DMS 273 treated with DMSO at 0.1 percent for 48 hours (cell line): ENCODE measurements at regions not wholly inside any gene's neighbourhood (a gene's known extent, or its start where the extent isn't known, plus 50 kb on each side); places are given as distances from the start of the nearest gene placed in this dataset.

Source experiments
- DNase-seq: peaks from one replicate; lab custom pipeline; 2025; lab: John Stamatoyannopoulos, UW

GRCh38 chr5:128591598-128592455, 53.8 kb upstream of the FBN2 start:
- DNase-seq: no peak

GRCh38 chr5:128596071-128596470, 58.0 kb upstream of the FBN2 start:
- DNase-seq: no peak

- no peak for DNase-seq
Observed at GRCh38 chr5:128597156-128597555, 59.1 kb upstream of the FBN2 start.

GRCh38 chr5:128613128-128613527, 75.1 kb upstream of the FBN2 start:
- DNase-seq: no peak

- no peak for DNase-seq
Observed at GRCh38 chr5:128613766-128614165, 75.7 kb upstream of the FBN2 start.

- no peak for DNase-seq
Observed at GRCh38 chr5:128615578-128615977, 77.5 kb upstream of the FBN2 start.

- no peak for DNase-seq
Observed at GRCh38 chr5:128626536-128627090, 88.6 kb upstream of the FBN2 start.

- DNase-seq: no peak
Observed at GRCh38 chr5:128627939-128628338, 89.9 kb upstream of the FBN2 start.

- no peak for DNase-seq
Observed at GRCh38 chr5:128629157-128629556, 91.1 kb upstream of the FBN2 start.

GRCh38 chr5:128630121-128630520, 92.1 kb upstream of the FBN2 start:
- DNase-seq: no peak

GRCh38 chr5:128631771-128632170, 93.7 kb upstream of the FBN2 start:
- DNase-seq: no peak

- DNase-seq: no peak
Observed at GRCh38 chr5:128632264-128632663, 94.2 kb upstream of the FBN2 start.

GRCh38 chr5:128633901-128634300, 95.9 kb upstream of the FBN2 start:
- DNase-seq: no peak

- DNase-seq: no peak
Observed at GRCh38 chr5:128635379-128635778, 97.3 kb upstream of the FBN2 start.

GRCh38 chr5:128636361-128636760, 98.3 kb upstream of the FBN2 start:
- DNase-seq: no peak

- DNase-seq: no peak
Observed at GRCh38 chr5:128637031-128637430, 99.0 kb upstream of the FBN2 start.

GRCh38 chr5:128641861-128642260, 103.8 kb upstream of the FBN2 start:
- DNase-seq: no peak

- DNase-seq: no peak
Observed at GRCh38 chr5:128644863-128645262, 106.8 kb upstream of the FBN2 start.

- no peak for DNase-seq
Observed at GRCh38 chr5:128645581-128645980, 107.5 kb upstream of the FBN2 start.

GRCh38 chr5:128646176-128646575, 108.1 kb upstream of the FBN2 start:
- DNase-seq: no peak

GRCh38 chr5:128649192-128649591, 111.1 kb upstream of the FBN2 start:
- DNase-seq: no peak

GRCh38 chr5:128662997-128663396, 125.0 kb upstream of the FBN2 start:
- no peak for DNase-seq

GRCh38 chr5:128665747-128666355, 127.8 kb upstream of the FBN2 start:
- DNase-seq: no peak
